ENCODE measurements at regions not wholly inside any gene's neighbourhood (a gene's known extent, or its start where the extent isn't known, plus 50 kb on each side); places are given as distances from the start of the nearest gene placed in this dataset.
"Not testable (repeated sequence)": the region's sequence is repeated elsewhere in the genome, so short reads cannot be mapped to it uniquely, and the experiment has no call there.

- no peak for DNase-seq
Observed at GRCh38 chr11:69887330-69887729, 68.1 kb upstream of the FGF3 start.

- no peak for DNase-seq
Observed at GRCh38 chr11:69887841-69888427, 68.7 kb upstream of the FGF3 start.

GRCh38 chr11:69888483-69889181 is 69.4 kb upstream of the FGF3 start:
- peak; percentile 57 for DNase-seq

- DNase-seq: no peak
Observed at GRCh38 chr11:69889400-69890318, 70.4 kb upstream of the FGF3 start.

- no peak for DNase-seq
Observed at GRCh38 chr11:69890476-69890875, 71.3 kb upstream of the FGF3 start.

- DNase-seq: no peak
Observed at GRCh38 chr11:69891421-69892236, 72.4 kb upstream of the FGF3 start.

GRCh38 chr11:69892237-69892985 is 73.2 kb upstream of the FGF3 start:
- no peak for DNase-seq

GRCh38 chr11:69892986-69893555 is 73.9 kb upstream of the FGF3 start:
- DNase-seq: no peak

- no peak for DNase-seq
Observed at GRCh38 chr11:69893631-69894030, 74.4 kb upstream of the FGF3 start.

GRCh38 chr11:69894181-69894611 is 75.0 kb upstream of the FGF3 start:
- DNase-seq: no peak

GRCh38 chr11:69894648-69895047 is 75.4 kb upstream of the FGF3 start:
- no peak for DNase-seq

GRCh38 chr11:69896250-69896649 is 77.0 kb upstream of the FGF3 start:
- no peak for DNase-seq

- DNase-seq: no peak
Observed at GRCh38 chr11:69898123-69898522, 78.9 kb upstream of the FGF3 start.

GRCh38 chr11:69899957-69900821 is 81.0 kb upstream of the FGF3 start:
- DNase-seq: no peak

- not testable (repeated sequence) for DNase-seq
Observed at GRCh38 chr11:69900822-69901302, 81.6 kb upstream of the FGF3 start.

GRCh38 chr11:69902337-69902736 is 83.1 kb upstream of the FGF3 start:
- no peak for DNase-seq

- DNase-seq: no peak
Observed at GRCh38 chr11:69903211-69903610, 84.0 kb upstream of the FGF3 start.

GRCh38 chr11:69904161-69904973 is 85.2 kb upstream of the FGF3 start:
- DNase-seq: no peak

- no peak for DNase-seq
Observed at GRCh38 chr11:69904974-69905535, 85.8 kb upstream of the FGF3 start.
